PC-3 (cell line): ENCODE measurements at regions not wholly inside any gene's neighbourhood (a gene's known extent, or its start where the extent isn't known, plus 50 kb on each side); places are given as distances from the start of the nearest gene placed in this dataset.

ENCODE experiments used
- ATAC-seq: fragments of 200-7000 bp; cut with Tn5 transposase; 2 replicates; pipeline ENCODE4 v1.9.1; 2020; ENCODE audit warnings: mild to moderate bottlenecking, moderate library complexity
- BruUV-seq: library from RNA; stranded (reverse); fragments of 400-500 nt; replicated peaks from 2 replicates; lab custom pipeline; 2021; lab: Mats Ljungman, UMichigan
- CTCF ChIA-PET: fragments of 300-600 bp; sonication (Branson Sonifier 250); formaldehyde crosslinking; loops from one replicate; lab custom pipeline; 2022; ENCODE audit warnings: antibody characterized with exemption; lab: Charles Lee
- POLR2A ChIA-PET: fragments of 300-600 bp; sonication (Branson Sonifier 250); formaldehyde crosslinking; loops from one replicate; lab custom pipeline; 2022; ENCODE audit warnings: antibody characterized with exemption; ENCODE audit not compliant: unreplicated experiment; lab: Charles Lee
- DNase-seq: peaks from one replicate; pipeline ENCODE4 v3.0.0-alpha.2; 2015
- H2AFZ ChIP-seq: fragments of 300-600 bp; sonication (generic); 2 replicates; pipeline ENCODE4 v1.6.0; 2016; ENCODE audit warnings: antibody characterized with exemption, low read length
- H3F3A ChIP-seq: fragments of 300-600 bp; sonication (generic); one replicate; pipeline ENCODE4 v1.6.0; 2017; ENCODE audit warnings: antibody characterized with exemption, low read length, control low read depth, mild to moderate bottlenecking; ENCODE audit not compliant: unreplicated experiment
- H3K27ac ChIP-seq: fragments of 300-600 bp; sonication (generic); 2 replicates; pipeline ENCODE4 v1.5.1; 2016; ENCODE audit warnings: mild to moderate bottlenecking, low read length
- H3K27me3 ChIP-seq: fragments of 300-600 bp; sonication (generic); 2 replicates; pipeline ENCODE4 v1.6.1; 2016; ENCODE audit warnings: low read length, mixed read lengths
- H3K36me3 ChIP-seq: fragments of 300-600 bp; sonication (generic); 2 replicates; pipeline ENCODE4 v1.6.1; 2016; ENCODE audit warnings: low read depth, mixed run types, low read length, mixed read lengths
- H3K4me1 ChIP-seq: fragments of 300-600 bp; sonication (generic); 2 replicates; pipeline ENCODE4 v1.5.1; 2016; ENCODE audit warnings: low read length; ENCODE audit not compliant: insufficient read depth
- H3K4me2 ChIP-seq: fragments of 300-600 bp; sonication (generic); 2 replicates; pipeline ENCODE4 v1.6.0; 2016; ENCODE audit warnings: low read length
- H3K4me3 ChIP-seq: fragments of 300-600 bp; sonication (generic); 2 replicates; pipeline ENCODE4 v1.5.1; 2016; ENCODE audit warnings: mild to moderate bottlenecking, low read length, mixed read lengths
- H3K79me2 ChIP-seq: fragments of 300-600 bp; sonication (generic); 2 replicates; pipeline ENCODE4 v1.6.1; 2017; ENCODE audit warnings: low read length, mixed read lengths
- H3K9ac ChIP-seq: fragments of 300-600 bp; sonication (generic); 2 replicates; pipeline ENCODE4 v1.6.0; 2016; ENCODE audit warnings: mild to moderate bottlenecking, low read length
- H3K9me2 ChIP-seq: fragments of 300-600 bp; sonication (generic); replicated peaks from 2 replicates; pipeline ENCODE4 v1.6.1; 2016; ENCODE audit warnings: mixed run types, low read length, mixed read lengths
- H3K9me3 ChIP-seq: fragments of 300-600 bp; sonication (generic); 2 replicates; pipeline ENCODE4 v1.6.1; 2016; ENCODE audit warnings: low read length, mixed read lengths
- H4K20me1 ChIP-seq: fragments of 300-600 bp; sonication (generic); 2 replicates; pipeline ENCODE4 v1.6.1; 2016; ENCODE audit warnings: low read length, mixed read lengths
- EZH2 ChIP-seq: fragments of 300-600 bp; sonication (generic); IDR thresholded peaks from one replicate; pipeline ENCODE4 v1.6.1; 2017; ENCODE audit warnings: antibody characterized with exemption, mild to moderate bottlenecking, low read length; ENCODE audit not compliant: unreplicated experiment
- EZH2phosphoT487 ChIP-seq: fragments of 300-600 bp; sonication (generic); IDR thresholded peaks from 2 replicates; pipeline ENCODE4 v1.6.1; 2018; ENCODE audit warnings: mild to moderate bottlenecking, antibody characterized with exemption, low read length, borderline replicate concordance
- intact Hi-C: fragments of 100-400 bp; cut with micrococcal nuclease; formaldehyde crosslinking; loops from 2 replicates; pipeline ENCODE4 v1.9.0; 2023
- TF ChIP-seq, protein P1 (sequence below): fragments of 300-600 bp; sonication (generic); conservative IDR thresholded peaks from 2 replicates; pipeline ENCODE4 v1.5.1; 2017; ENCODE audit warnings: antibody characterized with exemption, low read depth, mild to moderate bottlenecking, low read length

GRCh38 chr3:18810306-18810661, 338.0 kb upstream of the KCNH8 start:
- H4K20me1 ChIP-seq: no peaks in the 10 kb centered on the region
- intact Hi-C loops: loop anchor here (1.0 kb wide), 1 partner anchor 43 kb away; no protein-coding TSS in a partner anchor
- no peak overlapping the region for H2AFZ ChIP-seq
- no peaks in the 10 kb centered on the region for H3K27me3 ChIP-seq
- no peaks in the 10 kb centered on the region for H3K79me2 ChIP-seq
- POLR2A ChIA-PET: no interaction called here
- peaks cover 44% of the 10 kb centered on the region for H3K4me1 ChIP-seq
- no peak overlapping the region for H3K27ac ChIP-seq
- no peaks in the 10 kb centered on the region for H3K36me3 ChIP-seq
- CTCF ChIA-PET: no interaction called here
- DNase-seq (no peak), ATAC-seq (peak; percentile 6; the same call in 1 of the 2 replicates)
- H3K9me3 ChIP-seq: no peaks in the 10 kb centered on the region
- H3K4me3 ChIP-seq: no peak overlapping the region
- H3K9me2 ChIP-seq: 0 out of 2 replicates have a peak, but pooled peaks cover 3% of the 10 kb centered on the region
- BruUV-seq: no TSS peak
- H3K4me2 ChIP-seq: no peak overlapping the region
- no peaks in the 10 kb centered on the region for H3F3A ChIP-seq
- no peak overlapping the region for H3K9ac ChIP-seq
- TF ChIP-seq EZH2phosphoT487 (no peak), EZH2 (no peak)
- TF ChIP-seq, protein P1, sequence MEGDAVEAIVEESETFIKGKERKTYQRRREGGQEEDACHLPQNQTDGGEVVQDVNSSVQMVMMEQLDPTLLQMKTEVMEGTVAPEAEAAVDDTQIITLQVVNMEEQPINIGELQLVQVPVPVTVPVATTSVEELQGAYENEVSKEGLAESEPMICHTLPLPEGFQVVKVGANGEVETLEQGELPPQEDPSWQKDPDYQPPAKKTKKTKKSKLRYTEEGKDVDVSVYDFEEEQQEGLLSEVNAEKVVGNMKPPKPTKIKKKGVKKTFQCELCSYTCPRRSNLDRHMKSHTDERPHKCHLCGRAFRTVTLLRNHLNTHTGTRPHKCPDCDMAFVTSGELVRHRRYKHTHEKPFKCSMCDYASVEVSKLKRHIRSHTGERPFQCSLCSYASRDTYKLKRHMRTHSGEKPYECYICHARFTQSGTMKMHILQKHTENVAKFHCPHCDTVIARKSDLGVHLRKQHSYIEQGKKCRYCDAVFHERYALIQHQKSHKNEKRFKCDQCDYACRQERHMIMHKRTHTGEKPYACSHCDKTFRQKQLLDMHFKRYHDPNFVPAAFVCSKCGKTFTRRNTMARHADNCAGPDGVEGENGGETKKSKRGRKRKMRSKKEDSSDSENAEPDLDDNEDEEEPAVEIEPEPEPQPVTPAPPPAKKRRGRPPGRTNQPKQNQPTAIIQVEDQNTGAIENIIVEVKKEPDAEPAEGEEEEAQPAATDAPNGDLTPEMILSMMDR: no peak

DNA sequence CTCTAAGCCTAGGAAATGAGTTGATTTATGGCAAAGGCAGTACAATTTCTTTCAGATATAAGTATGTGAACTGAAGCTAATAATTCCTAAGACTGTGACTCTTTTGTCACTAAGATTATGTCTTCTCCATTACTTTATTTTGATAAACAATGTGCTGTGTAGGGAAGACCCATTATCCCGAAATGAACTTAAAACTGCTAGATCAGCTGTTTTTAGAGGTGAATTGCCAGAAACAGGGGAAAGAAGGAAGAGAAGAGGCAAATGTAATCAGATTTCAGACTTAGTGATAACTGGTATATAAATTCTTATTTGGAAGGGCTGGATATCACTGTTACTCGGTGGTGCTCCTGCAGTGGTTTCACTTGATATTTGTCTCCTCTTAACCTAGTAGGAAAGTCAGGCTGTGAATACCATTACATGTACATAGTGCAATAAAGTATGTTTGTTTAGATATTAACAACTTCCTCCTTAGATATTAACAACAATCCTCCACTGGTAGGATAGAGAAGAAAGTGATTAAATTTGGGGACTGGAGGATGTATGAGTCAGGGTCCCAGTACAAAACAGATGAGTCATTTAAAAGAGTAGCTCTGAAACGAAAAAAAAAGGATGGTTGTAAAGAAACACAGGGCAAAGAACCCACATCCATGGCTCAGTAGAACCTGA, 338.5 kb upstream of the KCNH8 start:
- POLR2A ChIA-PET: no interaction called here
- Histone ChIP-seq H3K36me3 (no peaks in the 10 kb centered on the region), H4K20me1 (no peaks in the 10 kb centered on the region), H3K9me2 (0 out of 2 replicates have a peak, but pooled peaks cover 3% of the 10 kb centered on the region), H3K4me1 (peaks cover 44% of the 10 kb centered on the region), H3K27me3 (no peaks in the 10 kb centered on the region), H3K9me3 (no peaks in the 10 kb centered on the region), H3K79me2 (no peaks in the 10 kb centered on the region), H3K4me2 (peak overlapping the region; percentile 64), H3K27ac (peak overlapping the region; percentile 29), H2AFZ (no peak overlapping the region), H3F3A (no peaks in the 10 kb centered on the region), H3K4me3 (peak overlapping the region; percentile 30), H3K9ac (no peak overlapping the region)
- CTCF ChIA-PET: no interaction called here
- peak; percentile 93 for ATAC-seq
- intact Hi-C loops: loop anchor here (1.0 kb wide), 1 partner anchor 42 kb away; no protein-coding TSS in a partner anchor
- TF ChIP-seq EZH2: no peak
- DNase-seq: peak; percentile 88
- BruUV-seq: no TSS peak

DNA sequence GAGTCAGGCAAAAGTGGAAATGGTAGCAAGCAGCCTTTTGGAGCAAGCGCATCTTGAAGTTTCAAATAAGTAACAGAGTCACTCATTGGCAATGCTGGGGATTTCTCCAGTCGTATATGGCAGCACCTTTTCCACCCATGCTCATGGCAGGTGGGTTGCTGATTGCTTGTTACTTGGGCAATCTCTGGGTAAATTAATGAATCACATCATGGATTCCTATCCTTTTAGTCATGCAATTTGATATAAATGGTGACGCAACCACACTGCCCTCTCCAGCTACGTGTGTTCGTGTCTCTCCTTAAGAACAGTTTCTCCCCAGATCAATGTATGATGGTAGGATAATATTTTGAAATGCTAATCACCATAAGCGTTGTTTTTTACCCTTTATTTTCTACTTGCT, 339.9 kb upstream of the KCNH8 start:
- Histone ChIP-seq H3K79me2 (no peaks in the 10 kb centered on the region), H3K4me1 (peaks cover 44% of the 10 kb centered on the region), H3K4me3 (no peak overlapping the region), H2AFZ (no peak overlapping the region), H3K27ac (no peak overlapping the region), H3K9ac (no peak overlapping the region), H3K36me3 (no peaks in the 10 kb centered on the region), H4K20me1 (no peaks in the 10 kb centered on the region), H3F3A (no peaks in the 10 kb centered on the region), H3K9me3 (no peaks in the 10 kb centered on the region), H3K9me2 (0 out of 2 replicates have a peak, but pooled peaks cover 3% of the 10 kb centered on the region), H3K4me2 (0 out of 2 replicates have a peak overlapping the region, but pooled peaks have one; percentile 2), H3K27me3 (no peaks in the 10 kb centered on the region)
- peak; percentile 1; the same call in 1 of the 2 replicates for ATAC-seq
- ChIA-PET CTCF (no interaction called here), POLR2A (no interaction called here)
- BruUV-seq: no TSS peak
- DNase-seq: peak; percentile 85
- intact Hi-C loops: no loop called here
- TF ChIP-seq EZH2phosphoT487: no peak
- TF ChIP-seq, protein P1: no peak
- no peak for TF ChIP-seq EZH2
